Stimulated activated naive CD4-positive, alpha-beta T cell treated with Interleukin-2 at 50 U/mL for 16 hours (primary cell): ENCODE measurements at regions not wholly inside any gene's neighbourhood (a gene's known extent, or its start where the extent isn't known, plus 50 kb on each side); places are given as distances from the start of the nearest gene placed in this dataset.

ENCODE experiments used
- DNase-seq: peaks from one replicate; lab custom pipeline; 2025; lab: John Stamatoyannopoulos, UW

DNA sequence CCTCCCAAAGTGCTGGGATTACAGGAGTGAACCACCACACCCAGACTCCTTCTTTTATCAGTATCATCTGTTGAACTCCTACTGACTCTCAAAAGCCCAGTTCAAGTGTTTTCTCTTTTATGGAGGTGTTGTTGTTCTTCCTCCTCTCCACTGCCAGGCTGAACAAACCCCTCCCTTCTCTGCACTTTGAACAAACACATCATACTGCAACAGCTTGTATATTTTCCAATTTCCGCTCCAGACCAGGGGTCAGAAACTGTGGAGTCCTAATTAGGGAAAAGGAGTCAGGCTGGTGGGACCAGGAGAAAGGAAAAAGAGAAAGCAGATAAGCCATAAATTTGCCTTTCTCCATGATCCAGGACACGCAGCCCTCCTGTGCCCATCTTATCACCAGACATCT, 148.1 kb upstream of the HMHB1 start:
- DNase-seq, result no peak

GRCh38 chr5:143662020-143662419, 149.9 kb upstream of the HMHB1 start:
- DNase-seq, result no peak

DNA sequence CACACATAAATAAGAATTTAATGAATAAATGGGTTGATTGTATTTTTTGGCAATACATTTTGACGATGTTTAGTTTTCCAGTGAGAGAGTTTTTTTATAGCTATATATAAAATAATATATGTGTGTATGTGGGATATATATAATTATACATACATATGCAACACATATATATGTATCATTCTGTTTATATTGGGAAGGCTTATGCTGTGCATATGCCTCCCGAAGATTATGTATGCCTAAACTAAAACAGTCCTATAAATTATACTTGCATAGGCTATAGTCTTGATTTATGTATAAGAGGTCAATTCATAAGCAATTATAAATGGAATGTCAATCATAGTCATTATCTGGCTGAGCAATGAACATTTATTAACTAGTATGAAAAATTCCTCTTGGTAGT, 151.3 kb upstream of the HMHB1 start:
- no peak for DNase-seq

DNA sequence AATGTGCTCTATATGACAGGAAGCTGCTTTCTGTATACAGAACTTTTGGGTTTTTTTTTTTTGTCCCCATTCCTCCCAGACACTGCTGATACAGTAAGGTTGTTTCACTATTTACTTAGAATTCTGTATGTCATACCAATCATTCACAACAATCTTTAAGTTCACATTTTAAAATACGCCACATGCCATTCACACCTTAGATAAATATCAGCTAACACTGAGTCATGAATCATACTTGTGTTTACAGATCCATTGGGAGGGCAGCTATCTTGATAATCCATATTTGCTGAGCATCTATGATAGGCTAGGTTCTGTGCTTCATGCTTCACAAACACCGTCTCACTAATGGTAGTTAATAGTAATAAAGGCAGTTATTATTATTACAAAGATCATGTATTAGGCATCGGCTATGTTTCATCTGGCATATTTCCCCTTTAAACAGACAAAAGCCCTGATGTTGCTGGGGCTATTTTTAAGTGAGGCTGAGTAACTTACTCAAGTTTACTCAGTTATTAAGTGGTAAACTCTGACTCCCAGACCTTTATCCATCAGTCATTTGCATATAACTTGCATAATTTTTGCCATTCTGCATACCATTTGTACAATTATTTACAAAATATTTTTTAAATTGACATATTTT, 152.2 kb upstream of the HMHB1 start:
- DNase-seq, result no peak

DNA sequence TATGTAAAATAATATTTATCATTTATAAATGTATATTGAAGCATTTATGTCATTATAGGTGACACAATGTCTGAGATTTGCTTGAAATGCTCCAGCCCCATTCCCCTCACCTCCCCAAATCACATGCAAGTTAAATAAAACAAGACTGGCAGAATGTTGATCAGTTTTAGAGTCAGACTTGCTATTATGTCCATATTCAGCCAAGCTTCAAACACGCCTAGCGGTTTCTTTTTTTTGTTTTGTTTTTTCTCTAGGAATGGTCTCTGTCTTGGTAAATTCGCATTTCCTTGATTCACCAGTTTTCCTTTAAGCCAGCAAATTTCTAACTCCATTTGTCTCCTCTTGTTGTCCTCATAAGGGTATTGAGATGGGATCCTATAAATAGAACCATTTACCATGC, 153.0 kb upstream of the HMHB1 start:
- DNase-seq, result no peak

GRCh38 chr5:143657647-143658285, 154.2 kb upstream of the HMHB1 start:
- no peak for DNase-seq

GRCh38 chr5:143653766-143654282, 158.1 kb upstream of the HMHB1 start:
- DNase-seq, result no peak

DNA sequence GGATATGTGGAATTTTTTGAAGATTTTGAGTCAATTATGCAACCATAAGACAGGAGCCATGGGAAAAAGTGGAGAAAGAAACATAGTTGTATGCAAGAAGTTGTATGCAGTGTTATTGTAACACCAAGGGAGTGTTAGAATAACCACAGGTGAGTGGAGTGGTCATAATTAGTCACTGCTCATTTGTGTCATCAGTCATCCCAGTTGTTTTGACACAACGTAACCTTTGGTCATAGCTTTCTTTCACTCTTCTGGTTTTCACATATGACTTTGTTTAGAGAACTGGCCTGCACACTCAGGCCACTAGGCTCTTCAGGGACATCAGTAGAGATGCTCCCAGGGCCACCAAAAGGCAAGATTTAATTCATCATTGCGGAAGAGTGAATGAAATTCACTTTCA, 158.7 kb upstream of the HMHB1 start:
- DNase-seq, result no peak

- no peak for DNase-seq
Observed at GRCh38 chr5:143652108-143652700, 159.8 kb upstream of the HMHB1 start.

- no peak for DNase-seq
Observed at GRCh38 chr5:143649937-143650621, 161.9 kb upstream of the HMHB1 start.

GRCh38 chr5:143648696-143649095, 163.3 kb upstream of the HMHB1 start:
- DNase-seq, result no peak

DNA sequence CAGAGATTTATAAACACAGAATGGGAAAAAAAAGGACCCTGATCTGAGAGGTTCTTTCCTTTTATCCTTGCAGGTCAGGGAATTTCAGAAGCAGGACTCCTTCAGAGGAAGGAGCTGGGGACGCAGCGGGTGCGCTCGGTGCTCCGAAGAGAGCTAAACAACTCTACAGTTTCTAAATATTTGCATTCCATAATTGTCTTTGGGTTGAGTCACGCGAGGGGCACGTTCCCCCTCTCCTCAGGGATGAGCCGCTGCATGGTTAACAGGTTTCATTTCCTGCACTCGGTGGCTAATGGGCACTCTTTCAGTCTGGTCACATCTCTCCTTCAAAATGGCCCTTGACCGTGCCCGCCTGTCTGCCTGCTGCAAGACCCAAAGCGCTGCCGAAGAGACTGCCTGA, 165.0 kb upstream of the HMHB1 start:
- no peak for DNase-seq

GRCh38 chr5:143645356-143645755, 166.6 kb upstream of the HMHB1 start:
- no peak for DNase-seq

DNA sequence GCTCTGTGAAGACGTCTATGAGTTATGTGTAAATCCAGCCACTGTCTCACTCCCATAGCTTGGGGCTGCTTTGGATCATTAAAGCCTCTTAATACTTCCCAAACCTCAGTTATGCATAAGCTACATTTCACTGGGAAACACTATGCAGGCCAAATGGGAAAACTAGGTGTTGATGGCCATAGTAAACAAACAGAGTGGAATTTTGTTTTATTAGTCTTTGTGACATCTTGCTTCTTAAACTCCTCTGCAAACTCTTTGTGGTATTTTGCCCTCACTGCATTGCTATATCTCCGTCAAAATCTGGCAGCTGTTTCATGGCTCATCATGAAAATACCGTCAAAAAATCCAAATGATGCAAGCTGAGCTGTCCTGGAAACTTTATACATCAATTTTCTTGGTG, 167.2 kb upstream of the HMHB1 start:
- DNase-seq, result no peak

DNA sequence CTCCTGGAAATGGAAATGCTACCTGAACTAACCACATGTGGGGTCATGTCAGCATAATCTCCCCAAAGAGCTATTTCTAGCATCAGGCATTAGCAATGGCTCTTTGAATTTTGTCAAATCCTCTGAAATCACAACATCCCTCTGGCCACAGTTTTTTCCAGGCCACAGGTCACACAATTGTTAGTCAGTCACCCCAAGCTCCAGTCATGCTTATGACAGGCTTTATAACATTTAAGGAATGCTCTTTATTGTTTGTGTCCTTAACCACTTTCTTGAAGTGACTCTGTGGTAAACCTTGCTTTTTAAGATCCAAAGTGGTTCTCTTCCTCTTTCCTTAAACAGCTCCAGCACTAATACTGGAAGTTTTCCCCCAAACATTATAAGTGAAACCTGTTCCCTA, 169.2 kb upstream of the HMHB1 start:
- DNase-seq, result no peak

- DNase-seq, result no peak
Observed at GRCh38 chr5:143641549-143642355, 170.2 kb upstream of the HMHB1 start.

- no peak for DNase-seq
Observed at GRCh38 chr5:143638654-143639053, 173.3 kb upstream of the HMHB1 start.

DNA sequence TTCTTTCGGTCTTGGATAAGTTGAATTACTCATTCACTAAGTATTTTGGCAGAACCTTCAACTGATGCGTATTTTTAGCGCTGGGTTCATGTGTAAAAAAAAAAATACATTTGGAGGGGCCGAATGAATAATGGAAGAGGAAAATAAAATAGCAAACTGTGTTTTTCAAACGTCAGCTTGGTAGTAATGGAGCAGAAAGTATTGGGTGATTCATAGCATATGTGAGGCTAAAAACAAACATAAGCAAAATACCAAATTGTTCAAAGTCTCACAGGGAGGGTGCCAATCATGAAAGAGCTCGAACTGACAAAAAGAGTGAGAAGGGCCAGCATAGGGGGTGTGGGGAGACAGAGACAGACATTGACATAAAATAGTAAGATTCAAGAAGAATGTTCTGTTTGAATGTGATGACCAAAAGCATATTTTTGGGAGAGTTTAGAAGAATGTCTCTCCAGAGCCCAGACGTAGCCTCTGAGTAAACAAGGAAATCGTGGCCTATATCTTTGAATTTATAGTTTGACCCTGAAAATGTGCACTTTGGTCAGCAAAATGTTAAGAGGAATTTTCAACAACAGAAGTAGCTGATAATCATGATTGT, 174.9 kb upstream of the HMHB1 start:
- no peak for DNase-seq

DNA sequence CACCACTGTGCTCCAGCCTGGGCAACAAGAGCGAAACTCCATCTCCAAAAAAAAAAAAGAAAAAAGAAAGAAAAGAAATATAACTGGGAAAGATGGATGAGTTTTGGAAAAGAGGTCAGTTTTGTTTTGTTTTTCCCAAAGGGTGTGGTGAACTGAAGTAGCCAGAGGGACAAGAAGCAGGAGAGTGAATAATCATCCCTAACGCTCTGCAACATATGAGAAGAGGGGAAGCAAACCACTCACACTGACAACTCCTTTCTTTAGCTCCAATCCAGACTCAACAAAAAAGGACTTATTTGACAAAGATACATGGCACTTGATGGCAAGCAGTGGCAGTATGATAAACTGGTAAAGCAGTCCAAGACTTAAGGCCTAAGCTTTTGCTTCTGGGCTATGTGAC, 176.1 kb upstream of the HMHB1 start:
- DNase-seq, result no peak

GRCh38 chr5:143635146-143635752, 176.7 kb upstream of the HMHB1 start:
- DNase-seq, result no peak

GRCh38 chr5:143634689-143635088, 177.3 kb upstream of the HMHB1 start:
- no peak for DNase-seq
